OCI-LY1 (cell line): ENCODE measurements at regions not wholly inside any gene's neighbourhood (a gene's known extent, or its start where the extent isn't known, plus 50 kb on each side); places are given as distances from the start of the nearest gene placed in this dataset.

ENCODE experiments used
- H2AFZ ChIP-seq: fragments of 200-600 bp; sonication (generic), shearing (Covaris generic); 2 replicates; pipeline ENCODE4 v1.6.0; 2014; ENCODE audit warnings: antibody characterized with exemption, mild to moderate bottlenecking, low read length
- H3F3A ChIP-seq: fragments of 200-600 bp; sonication (generic), shearing (Covaris generic); 2 replicates; pipeline ENCODE4 v1.6.0; 2014; ENCODE audit warnings: mild to moderate bottlenecking, antibody characterized with exemption, low read length, moderate library complexity; ENCODE audit not compliant: insufficient read depth
- H3K27ac ChIP-seq: fragments of 200-600 bp; sonication (generic); 2 replicates; pipeline ENCODE4 v1.5.1; 2014; ENCODE audit warnings: low read length, mixed run types, mild to moderate bottlenecking, low read depth; ENCODE audit not compliant: poor library complexity, severe bottlenecking
- H3K27me3 ChIP-seq: fragments of 200-600 bp; sonication (generic); 2 replicates; pipeline ENCODE4 v1.6.0; 2014; ENCODE audit warnings: antibody characterized with exemption, mild to moderate bottlenecking, low read length, moderate library complexity; ENCODE audit not compliant: insufficient read depth
- H3K36me3 ChIP-seq: fragments of 200-600 bp; sonication (generic); 2 replicates; pipeline ENCODE4 v1.6.1; 2014; ENCODE audit warnings: mild to moderate bottlenecking, antibody characterized with exemption, low read length, moderate library complexity, mixed read lengths; ENCODE audit not compliant: insufficient read depth
- H3K4me1 ChIP-seq: fragments of 200-600 bp; sonication (generic); 2 replicates; pipeline ENCODE4 v1.5.1; 2014; ENCODE audit warnings: mild to moderate bottlenecking, low read length, moderate library complexity; ENCODE audit not compliant: insufficient read depth, severe bottlenecking
- H3K4me2 ChIP-seq: fragments of 200-600 bp; sonication (generic), shearing (Covaris generic); 2 replicates; pipeline ENCODE4 v1.6.1; 2014; ENCODE audit warnings: low read length
- H3K4me3 ChIP-seq: fragments of 200-600 bp; sonication (generic); 2 replicates; pipeline ENCODE4 v1.5.1; 2014; ENCODE audit warnings: low read length, low read depth, mild to moderate bottlenecking, mixed read lengths; ENCODE audit not compliant: poor library complexity, severe bottlenecking
- H3K79me2 ChIP-seq: fragments of 200-600 bp; shearing (Covaris generic); 2 replicates; pipeline ENCODE4 v1.6.1; 2016; ENCODE audit warnings: mixed run types, low read length, mixed read lengths; ENCODE audit not compliant: insufficient read depth
- H3K9ac ChIP-seq: fragments of 200-600 bp; sonication (generic), shearing (Covaris generic); 2 replicates; pipeline ENCODE4 v1.6.1; 2014; ENCODE audit warnings: mild to moderate bottlenecking, low read length, mixed read lengths
- H3K9me2 ChIP-seq: fragments of 200-600 bp; sonication (generic), shearing (Covaris generic); 2 replicates; pipeline ENCODE4 v1.6.1; 2014; ENCODE audit warnings: low read depth, mild to moderate bottlenecking, low read length, mixed read lengths
- H3K9me3 ChIP-seq: fragments of 200-600 bp; shearing (Covaris generic); 2 replicates; pipeline ENCODE4 v1.6.1; 2014; ENCODE audit warnings: low read length, mixed read lengths
- H4K20me1 ChIP-seq: fragments of 200-600 bp; sonication (generic), shearing (Covaris generic); 2 replicates; pipeline ENCODE4 v1.6.0; 2016; ENCODE audit warnings: mild to moderate bottlenecking, low read length; ENCODE audit not compliant: insufficient read depth
- EZH2 ChIP-seq: fragments of 200-600 bp; sonication (generic), shearing (Covaris generic); IDR thresholded peaks from 2 replicates; pipeline ENCODE4 v1.8.0; 2017; ENCODE audit warnings: borderline replicate concordance, mixed run types, mild to moderate bottlenecking, antibody characterized with exemption, low read length, moderate library complexity, mixed read lengths
- TF ChIP-seq, protein P1 (sequence below): fragments of 200-600 bp; sonication (generic), shearing (Covaris generic); IDR thresholded peaks from 2 replicates; pipeline ENCODE4 v1.5.1; 2017; ENCODE audit warnings: mild to moderate bottlenecking, antibody characterized with exemption, low read length, moderate library complexity, mixed read lengths

DNA sequence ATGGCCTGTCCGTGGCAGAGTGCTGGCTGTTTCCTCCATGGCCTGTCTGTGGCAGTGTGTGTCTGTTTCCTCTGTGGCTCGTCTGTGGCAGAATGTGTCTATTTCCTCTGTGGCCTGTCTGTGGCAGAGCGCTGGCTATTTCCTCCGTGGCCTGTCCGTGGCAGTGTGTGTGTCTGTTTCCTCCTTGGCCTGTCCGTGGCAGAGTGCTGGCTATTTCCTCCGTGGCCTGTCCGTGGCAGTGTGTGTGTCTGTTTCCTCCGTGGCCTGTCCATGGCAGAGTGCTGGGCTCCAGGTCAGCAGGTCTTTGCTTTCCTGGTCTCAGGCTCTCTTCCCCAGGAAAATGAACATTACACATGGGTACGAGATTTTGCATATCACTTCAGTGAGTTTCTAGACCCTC lies 138.4 kb upstream of the IPO9 start:
- Histone ChIP-seq H3K27ac (no peak overlapping the region), H2AFZ (no peak overlapping the region), H4K20me1 (no peaks in the 10 kb centered on the region), H3K9me3 (no peaks in the 10 kb centered on the region), H3K4me2 (no peak overlapping the region), H3F3A (no peaks in the 10 kb centered on the region), H3K4me3 (no peak overlapping the region), H3K79me2 (no peaks in the 10 kb centered on the region), H3K9me2 (no peaks in the 10 kb centered on the region), H3K4me1 (no peaks in the 10 kb centered on the region), H3K9ac (no peak overlapping the region), H3K36me3 (no peaks in the 10 kb centered on the region), H3K27me3 (no peaks in the 10 kb centered on the region)
- TF ChIP-seq, protein P1, sequence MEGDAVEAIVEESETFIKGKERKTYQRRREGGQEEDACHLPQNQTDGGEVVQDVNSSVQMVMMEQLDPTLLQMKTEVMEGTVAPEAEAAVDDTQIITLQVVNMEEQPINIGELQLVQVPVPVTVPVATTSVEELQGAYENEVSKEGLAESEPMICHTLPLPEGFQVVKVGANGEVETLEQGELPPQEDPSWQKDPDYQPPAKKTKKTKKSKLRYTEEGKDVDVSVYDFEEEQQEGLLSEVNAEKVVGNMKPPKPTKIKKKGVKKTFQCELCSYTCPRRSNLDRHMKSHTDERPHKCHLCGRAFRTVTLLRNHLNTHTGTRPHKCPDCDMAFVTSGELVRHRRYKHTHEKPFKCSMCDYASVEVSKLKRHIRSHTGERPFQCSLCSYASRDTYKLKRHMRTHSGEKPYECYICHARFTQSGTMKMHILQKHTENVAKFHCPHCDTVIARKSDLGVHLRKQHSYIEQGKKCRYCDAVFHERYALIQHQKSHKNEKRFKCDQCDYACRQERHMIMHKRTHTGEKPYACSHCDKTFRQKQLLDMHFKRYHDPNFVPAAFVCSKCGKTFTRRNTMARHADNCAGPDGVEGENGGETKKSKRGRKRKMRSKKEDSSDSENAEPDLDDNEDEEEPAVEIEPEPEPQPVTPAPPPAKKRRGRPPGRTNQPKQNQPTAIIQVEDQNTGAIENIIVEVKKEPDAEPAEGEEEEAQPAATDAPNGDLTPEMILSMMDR = no peak
- no peak for TF ChIP-seq EZH2

DNA sequence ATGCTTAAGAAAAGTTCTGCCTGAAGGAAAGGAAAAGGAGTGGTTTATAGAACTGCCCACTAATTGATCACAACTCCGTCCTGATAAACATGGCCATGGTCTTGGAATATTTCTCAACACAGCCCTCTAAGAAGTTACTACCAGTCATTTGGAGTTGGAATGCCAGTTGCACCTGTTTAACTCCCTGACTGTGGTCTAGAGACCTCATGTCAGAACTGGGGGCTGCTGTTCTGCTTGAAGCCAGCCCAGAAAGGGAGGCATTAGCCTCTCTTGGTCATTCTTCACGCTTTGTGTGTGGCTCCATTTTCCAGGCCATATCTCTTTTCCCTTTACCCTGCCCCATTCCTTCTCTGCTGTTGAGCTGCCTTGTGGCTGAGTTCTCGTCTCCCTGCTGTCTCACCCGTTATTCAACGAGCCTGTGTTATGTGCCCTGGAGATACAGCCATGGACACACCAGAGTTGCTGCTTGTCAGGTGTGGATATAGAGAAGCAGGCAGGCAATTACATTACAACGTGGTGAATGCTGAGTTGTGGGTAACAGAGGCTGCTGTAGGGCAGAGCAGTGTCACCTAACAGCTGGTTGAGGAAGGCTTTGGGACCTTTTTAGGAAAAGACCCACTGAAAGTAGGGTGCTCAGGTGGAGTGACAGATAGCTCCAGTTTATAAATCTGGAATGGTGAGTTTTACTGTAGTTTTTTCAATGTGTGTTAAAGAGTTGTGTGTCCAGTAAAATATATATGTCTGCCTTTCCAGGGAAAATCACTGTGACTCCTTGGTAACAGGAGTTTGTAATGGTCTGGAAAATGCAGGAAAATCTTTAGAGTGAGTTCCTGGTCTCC lies 137.0 kb upstream of the IPO9 start:
- Histone ChIP-seq H3K4me2 (no peak overlapping the region), H3K36me3 (no peaks in the 10 kb centered on the region), H3F3A (no peaks in the 10 kb centered on the region), H3K27me3 (0 out of 2 replicates have a peak, but pooled peaks cover 5% of the 10 kb centered on the region), H3K4me1 (no peaks in the 10 kb centered on the region), H4K20me1 (no peaks in the 10 kb centered on the region), H3K4me3 (no peak overlapping the region), H3K9ac (no peak overlapping the region), H3K9me3 (no peaks in the 10 kb centered on the region), H3K9me2 (no peaks in the 10 kb centered on the region), H3K27ac (no peak overlapping the region), H2AFZ (no peak overlapping the region), H3K79me2 (no peaks in the 10 kb centered on the region)
- TF ChIP-seq, protein P1 = no peak
- TF ChIP-seq EZH2 = no peak

DNA sequence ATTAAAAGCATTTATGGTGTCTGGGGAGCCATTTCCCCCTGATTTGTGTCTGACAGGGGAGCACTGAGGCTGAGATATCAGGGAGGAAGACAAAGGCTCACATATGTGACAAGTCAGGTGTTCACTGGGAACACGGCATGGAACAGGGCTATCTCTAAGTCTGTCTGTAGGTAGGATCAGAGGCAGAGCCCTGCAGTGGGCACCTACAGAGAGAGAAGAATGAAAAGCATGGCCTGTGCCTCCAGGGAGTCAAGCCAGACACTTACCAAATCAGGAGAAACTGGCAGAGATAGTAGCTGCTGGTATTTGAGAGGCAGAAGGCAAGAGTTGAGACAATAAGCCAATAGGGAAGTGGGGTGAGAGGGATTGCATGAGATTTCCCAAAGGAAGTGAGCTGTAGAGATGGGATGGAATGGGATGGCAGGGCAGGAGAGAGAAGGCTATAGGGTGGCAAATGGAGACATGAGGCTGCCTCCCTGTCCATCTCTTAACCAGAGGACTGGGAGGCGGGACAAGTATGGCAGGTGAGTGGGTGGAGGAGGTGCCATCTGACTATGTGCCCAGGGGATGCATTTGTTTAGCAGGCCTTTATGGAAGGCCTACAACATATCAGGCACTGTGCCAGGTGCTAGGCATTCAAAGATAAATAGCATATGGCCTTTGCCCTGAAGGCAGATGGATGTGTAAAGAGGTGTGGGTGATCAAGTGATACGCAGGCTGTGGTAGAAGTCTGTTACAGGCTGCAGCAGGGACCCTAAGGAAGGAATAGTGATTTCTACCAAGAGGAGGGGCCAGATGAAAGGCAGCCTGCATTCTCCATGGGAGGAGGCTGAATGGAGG lies 136.2 kb upstream of the IPO9 start:
- Histone ChIP-seq H3K4me1 (no peaks in the 10 kb centered on the region), H3K9me3 (no peaks in the 10 kb centered on the region), H4K20me1 (no peaks in the 10 kb centered on the region), H3K4me3 (no peak overlapping the region), H2AFZ (no peak overlapping the region), H3K27ac (no peak overlapping the region), H3K4me2 (no peak overlapping the region), H3K9me2 (no peaks in the 10 kb centered on the region), H3K79me2 (no peaks in the 10 kb centered on the region), H3K9ac (no peak overlapping the region), H3K27me3 (0 out of 2 replicates have a peak, but pooled peaks cover 5% of the 10 kb centered on the region), H3F3A (no peaks in the 10 kb centered on the region), H3K36me3 (no peaks in the 10 kb centered on the region)
- TF ChIP-seq EZH2 = no peak
- TF ChIP-seq, protein P1 = no peak
